Neutrophil (primary cell): ENCODE measurements at regions not wholly inside any gene's neighbourhood (a gene's known extent, or its start where the extent isn't known, plus 50 kb on each side); places are given as distances from the start of the nearest gene placed in this dataset.

Source experiments
- H3K27ac ChIP-seq: fragments of 200-600 bp; sonication (generic); 2 replicates; pipeline ENCODE4 v1.5.1; 2016; ENCODE audit warnings: mild to moderate bottlenecking, moderate library complexity
- H3K27me3 ChIP-seq: fragments of 200-600 bp; sonication (generic); 2 replicates; pipeline ENCODE4 v1.6.0; 2016; ENCODE audit warnings: mild to moderate bottlenecking
- H3K36me3 ChIP-seq: fragments of 200-600 bp; sonication (generic); 2 replicates; pipeline ENCODE4 v1.5.1; 2017
- H3K4me1 ChIP-seq, 2 experiments: fragments of 200-600 bp in 1 of 2; sonication (generic) in 1 of 2; 1 replicate in 1 of 2; 2 replicates in 1 of 2; pipeline versions ENCODE4 v1.5.1 to v1.6.1; 2013 to 2016; ENCODE audit warnings: low read depth in 1 of 2, low read length in 1 of 2, mild to moderate bottlenecking in 1 of 2, moderate library complexity in 1 of 2; ENCODE audit not compliant: control insufficient read depth in 1 of 2, insufficient read depth in 1 of 2
- H3K4me3 ChIP-seq, 2 experiments: fragments of 200-600 bp in 1 of 2; sonication (generic) in 1 of 2; 1 replicate in 1 of 2; 2 replicates in 1 of 2; pipeline ENCODE4 v1.5.1; 2013 to 2016; ENCODE audit warnings: low read depth in 1 of 2, low read length in 1 of 2, mild to moderate bottlenecking in 1 of 2, moderate library complexity in 1 of 2
- H3K9me3 ChIP-seq: fragments of 200-600 bp; sonication (generic); 2 replicates; pipeline ENCODE4 v1.5.1; 2016
- TF ChIP-seq, protein P1 (sequence below): fragments of 200-600 bp; sonication (generic); IDR thresholded peaks from 2 replicates; pipeline ENCODE4 v1.5.1; 2016; ENCODE audit warnings: antibody characterized with exemption

DNA sequence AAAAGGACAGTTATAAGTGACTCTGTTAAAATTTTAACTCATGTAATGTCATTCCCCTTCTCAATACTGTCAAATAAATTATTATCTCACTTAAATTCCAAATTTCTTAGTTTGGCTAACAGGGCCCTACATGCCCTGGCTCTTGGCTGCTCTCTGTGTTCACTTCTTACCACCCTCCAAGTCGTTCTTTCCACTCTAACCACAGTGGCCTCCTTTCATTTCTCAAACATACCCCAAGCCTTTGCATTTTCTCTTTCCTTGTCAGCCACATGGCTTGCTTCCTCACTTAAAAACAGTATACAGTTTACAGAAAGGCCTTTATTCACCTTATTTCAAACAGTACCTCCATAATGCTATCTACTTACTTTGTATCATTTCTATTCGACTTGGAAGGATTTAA lies 737.1 kb upstream of the ZWINT start:
- Histone ChIP-seq H3K4me1 (no peaks in the 10 kb centered on the region), H3K27ac (no peak overlapping the region), H3K27me3 (no peaks in the 10 kb centered on the region), H3K4me3 (no peak overlapping the region), H3K9me3 (no peaks in the 10 kb centered on the region), H3K36me3 (no peaks in the 10 kb centered on the region)
- TF ChIP-seq, protein P1, sequence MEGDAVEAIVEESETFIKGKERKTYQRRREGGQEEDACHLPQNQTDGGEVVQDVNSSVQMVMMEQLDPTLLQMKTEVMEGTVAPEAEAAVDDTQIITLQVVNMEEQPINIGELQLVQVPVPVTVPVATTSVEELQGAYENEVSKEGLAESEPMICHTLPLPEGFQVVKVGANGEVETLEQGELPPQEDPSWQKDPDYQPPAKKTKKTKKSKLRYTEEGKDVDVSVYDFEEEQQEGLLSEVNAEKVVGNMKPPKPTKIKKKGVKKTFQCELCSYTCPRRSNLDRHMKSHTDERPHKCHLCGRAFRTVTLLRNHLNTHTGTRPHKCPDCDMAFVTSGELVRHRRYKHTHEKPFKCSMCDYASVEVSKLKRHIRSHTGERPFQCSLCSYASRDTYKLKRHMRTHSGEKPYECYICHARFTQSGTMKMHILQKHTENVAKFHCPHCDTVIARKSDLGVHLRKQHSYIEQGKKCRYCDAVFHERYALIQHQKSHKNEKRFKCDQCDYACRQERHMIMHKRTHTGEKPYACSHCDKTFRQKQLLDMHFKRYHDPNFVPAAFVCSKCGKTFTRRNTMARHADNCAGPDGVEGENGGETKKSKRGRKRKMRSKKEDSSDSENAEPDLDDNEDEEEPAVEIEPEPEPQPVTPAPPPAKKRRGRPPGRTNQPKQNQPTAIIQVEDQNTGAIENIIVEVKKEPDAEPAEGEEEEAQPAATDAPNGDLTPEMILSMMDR: no peak

DNA sequence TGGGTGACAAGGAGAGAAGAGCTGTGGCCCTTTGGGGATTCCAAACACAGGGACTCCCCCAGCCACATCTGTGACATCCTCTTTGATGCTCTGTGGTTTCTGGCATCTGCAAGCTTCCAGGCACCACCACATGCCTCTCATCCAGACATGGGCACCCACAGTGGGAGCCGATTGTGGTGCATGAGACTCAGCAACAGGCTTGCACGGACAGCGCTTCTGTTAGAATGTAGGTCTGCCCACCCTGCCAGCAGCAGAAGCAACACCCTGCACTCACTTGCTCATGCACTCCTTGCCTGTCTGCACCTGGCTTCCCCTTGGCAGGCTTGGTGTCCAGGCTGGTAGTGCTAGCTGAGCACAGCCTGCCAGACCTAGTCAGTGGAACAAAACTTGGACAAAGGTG lies 735.0 kb upstream of the ZWINT start:
- no peak overlapping the region for H3K4me3 ChIP-seq
- no peak overlapping the region for H3K27ac ChIP-seq
- no peaks in the 10 kb centered on the region for H3K9me3 ChIP-seq
- no peaks in the 10 kb centered on the region for H3K27me3 ChIP-seq
- no peaks in the 10 kb centered on the region for H3K4me1 ChIP-seq
- TF ChIP-seq, protein P1: no peak
- H3K36me3 ChIP-seq: no peaks in the 10 kb centered on the region

DNA sequence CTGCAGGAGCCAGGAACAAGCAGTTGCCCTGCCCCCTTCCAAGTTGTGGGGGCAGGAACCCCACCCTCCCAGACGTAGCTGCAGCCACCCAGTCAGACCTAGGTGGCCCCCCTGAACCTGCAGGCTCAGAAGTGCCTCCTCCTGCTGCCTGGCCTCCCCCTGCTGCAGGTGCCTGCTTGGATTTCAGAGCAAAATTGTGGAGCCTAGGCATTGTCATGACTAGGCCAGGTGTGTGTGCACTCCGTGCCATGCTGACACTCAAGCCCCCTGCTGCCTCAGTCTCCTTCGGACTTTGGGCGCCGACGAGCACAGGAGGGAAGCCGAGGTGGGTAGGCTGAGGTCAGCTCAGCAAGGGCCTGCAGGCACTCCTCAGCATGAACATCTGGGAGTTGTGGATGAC lies 733.9 kb upstream of the ZWINT start:
- Histone ChIP-seq H3K4me1 (no peaks in the 10 kb centered on the region), H3K27ac (no peak overlapping the region), H3K27me3 (no peaks in the 10 kb centered on the region), H3K4me3 (no peak overlapping the region), H3K36me3 (no peaks in the 10 kb centered on the region), H3K9me3 (no peaks in the 10 kb centered on the region)
- TF ChIP-seq, protein P1: no peak

DNA sequence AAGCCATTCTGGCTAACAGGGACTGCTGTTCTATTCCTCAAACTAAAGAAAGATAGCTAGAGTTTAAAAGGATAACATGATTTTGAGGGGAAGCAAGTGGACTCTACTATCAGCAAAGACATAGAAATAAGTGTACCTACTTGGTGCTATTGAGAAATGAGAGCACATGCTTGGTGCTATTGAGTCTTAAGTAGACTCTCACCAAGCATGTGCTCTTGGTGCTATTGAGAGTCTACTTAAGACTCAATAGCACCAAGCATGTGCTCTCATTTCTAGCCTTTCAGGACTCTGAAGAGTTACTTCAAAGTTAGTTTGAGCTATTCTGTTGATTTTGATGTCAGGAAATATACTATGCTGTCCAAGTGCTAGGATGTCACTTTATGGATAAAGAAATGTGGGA lies 733.0 kb upstream of the ZWINT start:
- no peaks in the 10 kb centered on the region for H3K27me3 ChIP-seq
- no peak overlapping the region for H3K27ac ChIP-seq
- H3K4me1 ChIP-seq: no peaks in the 10 kb centered on the region
- H3K9me3 ChIP-seq: no peaks in the 10 kb centered on the region
- TF ChIP-seq, protein P1: no peak
- H3K4me3 ChIP-seq: no peak overlapping the region
- H3K36me3 ChIP-seq: no peaks in the 10 kb centered on the region

DNA sequence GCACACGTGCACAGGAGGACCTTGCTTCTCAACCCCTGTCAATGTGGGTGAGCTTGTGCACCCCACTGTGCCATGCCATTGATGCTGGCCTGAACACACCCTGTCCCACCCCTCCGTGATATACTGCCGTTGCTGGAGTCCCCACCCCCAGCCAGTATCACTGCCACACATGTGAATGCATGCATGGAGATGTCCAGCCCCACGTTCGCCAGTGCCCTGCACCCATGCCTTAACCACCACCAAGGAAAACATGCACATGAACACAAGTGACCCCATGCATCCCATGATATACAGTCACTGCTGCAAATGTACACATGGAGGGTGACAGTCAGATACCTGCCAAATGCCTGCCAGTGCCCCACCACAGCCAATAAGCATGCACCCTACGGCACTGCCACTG lies 692.5 kb upstream of the ZWINT start:
- TF ChIP-seq, protein P1: no peak
- Histone ChIP-seq H3K36me3 (no peaks in the 10 kb centered on the region), H3K9me3 (no peaks in the 10 kb centered on the region), H3K27me3 (no peaks in the 10 kb centered on the region), H3K4me1 (no peaks in the 10 kb centered on the region), H3K27ac (no peak overlapping the region), H3K4me3 (no peak overlapping the region)

DNA sequence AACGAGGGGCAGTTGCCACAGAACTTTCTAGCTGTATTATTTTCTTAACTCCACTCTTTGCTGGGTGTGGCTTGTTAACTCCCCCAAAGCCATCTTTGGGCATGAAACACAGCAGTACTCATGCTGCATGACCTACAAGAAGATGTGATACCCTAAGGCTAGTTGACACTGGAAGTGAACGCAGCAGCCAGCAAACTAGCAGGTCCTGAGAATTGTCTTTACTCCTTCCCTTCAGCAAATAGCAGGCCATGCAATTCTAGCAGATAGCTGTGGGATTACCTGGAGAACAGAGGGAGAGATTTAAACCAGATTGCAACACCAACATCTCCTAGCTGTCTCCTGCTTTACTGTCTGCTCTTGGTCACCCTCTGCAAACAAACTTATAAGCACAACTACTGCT lies 688.0 kb upstream of the ZWINT start:
- TF ChIP-seq, protein P1: no peak
- Histone ChIP-seq H3K9me3 (no peaks in the 10 kb centered on the region), H3K27me3 (no peaks in the 10 kb centered on the region), H3K4me3 (no peak overlapping the region), H3K4me1 (no peaks in the 10 kb centered on the region), H3K36me3 (no peaks in the 10 kb centered on the region), H3K27ac (no peak overlapping the region)
